ENCODE measurements at regions not wholly inside any gene's neighbourhood (a gene's known extent, or its start where the extent isn't known, plus 50 kb on each side); places are given as distances from the start of the nearest gene placed in this dataset.
A peak's percentile ranks its signal among the peaks of the same experiment; 100 is the strongest.

DNA sequence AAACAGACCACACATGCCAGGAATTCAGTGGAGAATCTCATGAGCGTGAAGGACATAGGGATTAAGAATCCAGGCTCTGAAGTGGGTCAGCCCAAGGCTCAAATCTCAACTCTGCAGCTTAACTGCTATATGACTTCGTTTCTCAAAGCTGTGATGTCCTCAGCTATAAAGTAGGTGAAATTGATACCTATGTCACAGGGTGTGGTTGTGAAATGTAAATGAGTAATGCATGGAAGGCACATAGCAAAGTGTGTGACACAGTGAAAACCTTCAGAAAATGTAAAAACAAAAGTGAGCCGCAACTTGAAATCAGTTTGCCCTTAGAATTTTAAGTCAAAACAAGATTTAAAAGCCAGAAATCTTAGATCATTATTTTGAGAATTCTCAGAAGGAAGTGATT, 145.7 kb upstream of the PRMT6 start:
- TF ChIP-seq, protein P1, sequence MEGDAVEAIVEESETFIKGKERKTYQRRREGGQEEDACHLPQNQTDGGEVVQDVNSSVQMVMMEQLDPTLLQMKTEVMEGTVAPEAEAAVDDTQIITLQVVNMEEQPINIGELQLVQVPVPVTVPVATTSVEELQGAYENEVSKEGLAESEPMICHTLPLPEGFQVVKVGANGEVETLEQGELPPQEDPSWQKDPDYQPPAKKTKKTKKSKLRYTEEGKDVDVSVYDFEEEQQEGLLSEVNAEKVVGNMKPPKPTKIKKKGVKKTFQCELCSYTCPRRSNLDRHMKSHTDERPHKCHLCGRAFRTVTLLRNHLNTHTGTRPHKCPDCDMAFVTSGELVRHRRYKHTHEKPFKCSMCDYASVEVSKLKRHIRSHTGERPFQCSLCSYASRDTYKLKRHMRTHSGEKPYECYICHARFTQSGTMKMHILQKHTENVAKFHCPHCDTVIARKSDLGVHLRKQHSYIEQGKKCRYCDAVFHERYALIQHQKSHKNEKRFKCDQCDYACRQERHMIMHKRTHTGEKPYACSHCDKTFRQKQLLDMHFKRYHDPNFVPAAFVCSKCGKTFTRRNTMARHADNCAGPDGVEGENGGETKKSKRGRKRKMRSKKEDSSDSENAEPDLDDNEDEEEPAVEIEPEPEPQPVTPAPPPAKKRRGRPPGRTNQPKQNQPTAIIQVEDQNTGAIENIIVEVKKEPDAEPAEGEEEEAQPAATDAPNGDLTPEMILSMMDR (IDR thresholded peaks at IDR 0.05; ENCODE audit: low read depth, low read length), result no peak
- Histone ChIP-seq H3K27me3 (no peaks in the 10 kb centered on the region), H3K9me3 (ENCODE audit: low read depth) (no peaks in the 10 kb centered on the region), H3K27ac (no peak overlapping the region), H3K4me1 (ENCODE audit: low read depth) (no peaks in the 10 kb centered on the region), H3K4me3 (no peak overlapping the region), H3K36me3 (no peaks in the 10 kb centered on the region)
- no peak for DNase-seq (ENCODE audit: low read depth in 1 of 2, low spot score in 1 of 2)

DNA sequence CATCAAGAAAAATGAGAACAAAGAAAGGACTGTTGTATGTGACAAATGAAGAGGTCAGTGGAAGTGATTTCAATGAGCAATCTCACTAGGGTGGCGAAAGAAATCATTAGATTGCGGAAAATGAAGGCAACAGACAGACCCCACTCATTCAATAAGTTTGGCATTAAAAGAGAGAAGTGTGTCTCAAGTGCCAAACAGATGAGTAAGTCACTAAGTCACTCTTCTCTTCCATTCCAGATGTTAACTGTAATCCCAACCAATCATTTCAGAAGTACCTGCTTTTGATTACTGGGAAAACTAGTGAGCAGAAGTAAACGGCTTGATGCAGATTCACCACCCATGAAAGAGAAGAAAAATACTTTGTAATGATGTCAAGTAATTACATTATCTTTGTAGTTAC, 144.3 kb upstream of the PRMT6 start:
- H3K27me3 ChIP-seq, result no peaks in the 10 kb centered on the region
- H3K27ac ChIP-seq, result no peak overlapping the region
- DNase-seq (ENCODE audit: low read depth in 1 of 2, low spot score in 1 of 2), result no peak
- H3K4me1 ChIP-seq (ENCODE audit: low read depth), result no peaks in the 10 kb centered on the region
- no peaks in the 10 kb centered on the region for H3K36me3 ChIP-seq
- H3K9me3 ChIP-seq (ENCODE audit: low read depth), result no peaks in the 10 kb centered on the region
- H3K4me3 ChIP-seq, result no peak overlapping the region
- TF ChIP-seq, protein P1 (IDR thresholded peaks at IDR 0.05; ENCODE audit: low read depth, low read length), result no peak

DNA sequence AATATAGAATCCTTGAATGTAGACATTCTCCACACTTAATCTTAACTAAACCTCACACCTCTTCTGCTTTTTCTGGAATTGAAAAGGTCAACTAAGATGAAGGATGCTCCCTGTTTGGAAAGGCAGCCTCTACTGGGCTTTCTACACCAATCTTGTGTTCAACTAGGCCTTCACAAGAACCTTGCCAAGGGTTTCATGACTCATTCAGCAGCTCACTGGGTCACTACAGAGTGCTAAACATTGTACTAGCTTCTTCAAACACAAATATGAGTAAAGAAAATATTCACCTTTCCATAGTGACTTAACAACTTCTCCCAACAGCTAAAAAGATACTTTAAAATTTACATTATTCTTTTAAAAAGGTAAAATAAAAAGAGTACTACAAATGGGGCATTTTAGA, 135.3 kb upstream of the PRMT6 start:
- DNase-seq (ENCODE audit: low read depth in 1 of 2, low spot score in 1 of 2), result no peak
- Histone ChIP-seq H3K9me3 (ENCODE audit: low read depth) (no peaks in the 10 kb centered on the region), H3K27me3 (no peaks in the 10 kb centered on the region), H3K4me1 (ENCODE audit: low read depth) (no peaks in the 10 kb centered on the region), H3K36me3 (no peaks in the 10 kb centered on the region), H3K4me3 (no peak overlapping the region), H3K27ac (no peak overlapping the region)
- TF ChIP-seq, protein P1 (IDR thresholded peaks at IDR 0.05; ENCODE audit: low read depth, low read length), result no peak

DNA sequence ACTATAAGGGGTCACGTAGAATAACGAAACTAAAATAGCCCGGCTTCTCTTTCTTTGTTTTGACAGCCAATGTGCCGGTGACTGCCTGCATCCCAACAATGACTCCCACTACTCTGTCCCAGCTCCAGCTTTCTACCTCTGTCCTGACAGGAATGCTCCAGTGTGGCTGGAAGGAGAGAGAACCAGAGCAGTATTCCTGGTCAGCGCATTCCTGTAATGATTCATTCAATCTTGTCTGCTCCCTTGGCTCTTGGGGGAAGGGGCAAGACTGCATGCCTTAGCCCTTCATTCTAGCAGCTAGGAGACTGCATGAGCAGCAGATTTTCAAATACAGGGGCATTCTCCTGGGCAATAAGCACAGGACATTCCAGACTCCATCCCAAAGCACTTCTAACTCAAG, 132.1 kb upstream of the PRMT6 start:
- no peaks in the 10 kb centered on the region for H3K36me3 ChIP-seq
- H3K27me3 ChIP-seq, result no peaks in the 10 kb centered on the region
- no peaks in the 10 kb centered on the region for H3K4me1 ChIP-seq (ENCODE audit: low read depth)
- TF ChIP-seq, protein P1 (IDR thresholded peaks at IDR 0.05; ENCODE audit: low read depth, low read length), result no peak
- no peak overlapping the region for H3K4me3 ChIP-seq
- no peak overlapping the region for H3K27ac ChIP-seq
- no peaks in the 10 kb centered on the region for H3K9me3 ChIP-seq (ENCODE audit: low read depth)
- peak; percentile 2 to 21 for DNase-seq (ENCODE audit: low read depth in 1 of 2, low spot score in 1 of 2)

DNA sequence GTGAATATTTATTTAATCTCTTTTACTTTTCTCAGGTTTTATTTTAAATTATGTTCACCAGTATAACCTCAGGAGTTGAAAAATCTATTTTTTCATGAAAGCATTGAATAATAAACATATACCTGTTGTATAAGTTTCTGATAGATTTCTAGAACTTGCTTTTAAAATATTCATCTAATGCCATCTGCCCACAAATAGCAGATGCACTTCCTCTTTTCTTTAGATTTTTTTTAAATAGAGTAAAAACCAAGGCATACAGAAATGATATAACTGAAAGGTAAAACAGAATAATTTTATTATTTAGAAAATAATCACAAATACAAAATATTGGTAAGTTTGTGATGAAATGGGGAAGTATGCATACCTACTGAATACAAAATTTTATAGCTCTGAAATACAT, 130.7 kb upstream of the PRMT6 start:
- no peak overlapping the region for H3K27ac ChIP-seq
- DNase-seq (ENCODE audit: low read depth in 1 of 2, low spot score in 1 of 2), result no peak
- H3K27me3 ChIP-seq, result no peaks in the 10 kb centered on the region
- H3K4me3 ChIP-seq, result no peak overlapping the region
- H3K36me3 ChIP-seq, result no peaks in the 10 kb centered on the region
- H3K9me3 ChIP-seq (ENCODE audit: low read depth), result no peaks in the 10 kb centered on the region
- TF ChIP-seq, protein P1 (IDR thresholded peaks at IDR 0.05; ENCODE audit: low read depth, low read length), result no peak
- no peaks in the 10 kb centered on the region for H3K4me1 ChIP-seq (ENCODE audit: low read depth)

Data from cardiac muscle cell (in vitro differentiated cells and primary cell).